Fibroblast of lung (primary cell): ENCODE measurements at regions not wholly inside any gene's neighbourhood (a gene's known extent, or its start where the extent isn't known, plus 50 kb on each side); places are given as distances from the start of the nearest gene placed in this dataset.

Experiments
- EZH2 ChIP-seq: IDR thresholded peaks from 2 replicates; pipeline ENCODE4 v1.5.1; 2012; ENCODE audit warnings: low read length, control low read depth, mild to moderate bottlenecking; ENCODE audit errors: missing control alignments
- TF ChIP-seq, protein P1 (sequence below), 2 donors: IDR thresholded peaks in 1 of 2; conservative IDR thresholded peaks in 1 of 2; 1 replicate in 1 of 2; 2 replicates in 1 of 2; pipeline ENCODE4 v1.5.1; 2011 to 2012; ENCODE audit warnings: low read length in 2 of 2, control low read depth in 1 of 2, inconsistent platforms in 1 of 2, low read depth in 1 of 2, mild to moderate bottlenecking in 1 of 2

DNA sequence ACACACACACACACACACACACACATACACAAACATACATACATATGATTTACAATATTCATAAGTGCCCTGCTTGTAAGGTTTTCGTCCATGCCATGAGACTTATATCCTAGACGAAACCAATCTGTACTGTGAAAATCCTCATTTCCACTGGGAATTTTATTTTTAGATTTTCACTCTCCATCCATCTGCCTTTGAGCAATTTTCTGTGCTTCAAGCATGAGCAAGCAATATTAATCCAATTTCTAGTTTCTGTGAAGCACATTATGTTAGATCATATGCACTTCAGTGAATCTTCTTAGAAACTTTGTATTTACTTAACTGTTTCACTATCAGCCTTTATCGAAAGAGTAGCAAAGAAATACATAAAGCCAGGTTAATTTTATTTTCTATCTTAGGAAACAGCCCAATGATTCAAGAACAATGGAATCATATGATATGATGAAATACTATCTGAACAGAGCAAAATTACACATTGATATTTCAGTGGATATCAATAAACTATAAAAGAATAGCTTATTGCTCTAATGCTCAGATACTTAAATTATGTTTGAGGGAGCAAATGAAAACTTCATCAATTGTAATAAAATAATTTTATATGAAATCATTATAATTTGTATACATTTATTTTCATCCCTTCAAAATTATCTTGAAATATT, 1100.7 kb upstream of the MIR17HG start:
- TF ChIP-seq, protein P1, sequence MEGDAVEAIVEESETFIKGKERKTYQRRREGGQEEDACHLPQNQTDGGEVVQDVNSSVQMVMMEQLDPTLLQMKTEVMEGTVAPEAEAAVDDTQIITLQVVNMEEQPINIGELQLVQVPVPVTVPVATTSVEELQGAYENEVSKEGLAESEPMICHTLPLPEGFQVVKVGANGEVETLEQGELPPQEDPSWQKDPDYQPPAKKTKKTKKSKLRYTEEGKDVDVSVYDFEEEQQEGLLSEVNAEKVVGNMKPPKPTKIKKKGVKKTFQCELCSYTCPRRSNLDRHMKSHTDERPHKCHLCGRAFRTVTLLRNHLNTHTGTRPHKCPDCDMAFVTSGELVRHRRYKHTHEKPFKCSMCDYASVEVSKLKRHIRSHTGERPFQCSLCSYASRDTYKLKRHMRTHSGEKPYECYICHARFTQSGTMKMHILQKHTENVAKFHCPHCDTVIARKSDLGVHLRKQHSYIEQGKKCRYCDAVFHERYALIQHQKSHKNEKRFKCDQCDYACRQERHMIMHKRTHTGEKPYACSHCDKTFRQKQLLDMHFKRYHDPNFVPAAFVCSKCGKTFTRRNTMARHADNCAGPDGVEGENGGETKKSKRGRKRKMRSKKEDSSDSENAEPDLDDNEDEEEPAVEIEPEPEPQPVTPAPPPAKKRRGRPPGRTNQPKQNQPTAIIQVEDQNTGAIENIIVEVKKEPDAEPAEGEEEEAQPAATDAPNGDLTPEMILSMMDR (conservative IDR thresholded peaks at IDR 0.05 in 1 of 2, IDR thresholded peaks at IDR 0.05 in 1 of 2; ENCODE audit: low read depth in 1 of 2, low read length in 2 of 2): no peak
- no peak for TF ChIP-seq EZH2
